SH-SY5Y (cell line): ENCODE measurements at regions not wholly inside any gene's neighbourhood (a gene's known extent, or its start where the extent isn't known, plus 50 kb on each side); places are given as distances from the start of the nearest gene placed in this dataset.

Source experiments
- GATA2 ChIP-seq: IDR thresholded peaks from 2 replicates; pipeline ENCODE4 v1.6.1; 2011; ENCODE audit warnings: mild to moderate bottlenecking, low read depth, low read length
- GATA3 ChIP-seq: IDR thresholded peaks from 2 replicates; pipeline ENCODE4 v1.6.1; 2011; ENCODE audit warnings: low read depth, mild to moderate bottlenecking, low read length, moderate library complexity

- TF ChIP-seq GATA3 = no peak
- no peak for TF ChIP-seq GATA2
These were observed 963.0 kb upstream of the PABPC4L start for GRCh38 chr4:135164601-135165000.
